K562 (cell line): ENCODE measurements at regions not wholly inside any gene's neighbourhood (a gene's known extent, or its start where the extent isn't known, plus 50 kb on each side); places are given as distances from the start of the nearest gene placed in this dataset.
A peak's percentile ranks its signal among the peaks of the same experiment; 100 is the strongest.
"Not testable (repeated sequence)": the region's sequence is repeated elsewhere in the genome, so short reads cannot be mapped to it uniquely, and the experiment has no call there.

Source experiments
- ATAC-seq: fragments of 200-7000 bp; cut with Tn5 transposase; 3 replicates; pipeline ENCODE4 v1.9.1; 2020; ENCODE audit warnings: moderate library complexity
- BruUV-seq: library from RNA; stranded (reverse); fragments of 400-500 nt; replicated peaks from 2 replicates; lab custom pipeline; 2021; lab: Mats Ljungman, UMichigan
- CTCF ChIA-PET: fragments of 300-600 bp; formaldehyde crosslinking; extraction: SDS; loops from one replicate; lab custom pipeline; 2021; ENCODE audit warnings: low intra/inter-chr PET ratio; lab: Yijun Ruan, JAX
- POLR2A ChIA-PET: fragments of 300-600, 350-650 bp; sonication (Branson Sonifier 250); formaldehyde crosslinking; extraction: SDS; loops from one replicate; lab custom pipeline; 2021; ENCODE audit warnings: antibody characterized with exemption, inconsistent platforms; lab: Yijun Ruan, JAX
- DNase-seq, 4 experiments: peaks; one replicate each; pipeline versions ENCODE4 v3.0.0 to v3.0.0-alpha.2; 2011 to 2018; ENCODE audit warnings: low spot score in 3 of 4, mixed read lengths in 3 of 4; ENCODE audit errors: extremely low read depth in 1 of 4
- FAIRE-seq: peaks from 2 replicates; lab custom pipeline; 2011; peaks lifted over from hg19 to GRCh38; lab: Jason Lieb, UNC
- H2AFZ ChIP-seq: 2 replicates; pipeline ENCODE4 v1.6.0; 2011; ENCODE audit warnings: low read depth, low read length, control low read depth, inconsistent platforms
- H3K27ac ChIP-seq: fragments of 200-600 bp; 3 replicates; pipeline ENCODE4 v1.8.0; 2011; ENCODE audit warnings: low read depth, mild to moderate bottlenecking, control low read depth, inconsistent platforms, low read length, moderate library complexity, mixed read lengths; ENCODE audit errors: extremely low read depth
- H3K27me3 ChIP-seq, 2 experiments: fragments of 300-600 bp in 1 of 2; 2 replicates in 1 of 2; 3 replicates in 1 of 2; pipeline versions ENCODE4 v1.6.0 to v1.8.0; 2011; ENCODE audit warnings: inconsistent platforms in 2 of 2, low read length in 2 of 2, mild to moderate bottlenecking in 1 of 2, mixed read lengths in 1 of 2, moderate library complexity in 1 of 2; ENCODE audit not compliant: control insufficient read depth in 2 of 2, insufficient read depth in 2 of 2
- H3K36me3 ChIP-seq: fragments of 300-600 bp; 3 replicates; pipeline ENCODE4 v1.8.0; 2011; ENCODE audit warnings: mild to moderate bottlenecking, low read length, inconsistent platforms; ENCODE audit not compliant: control insufficient read depth, insufficient read depth
- H3K4me1 ChIP-seq, 2 experiments: fragments of 200-600 bp in 1 of 2; replicated peaks in 1 of 2; 2 replicates in 1 of 2; 3 replicates in 1 of 2; pipeline versions ENCODE4 v1.5.1 to v1.8.0; 2011; ENCODE audit warnings: inconsistent platforms in 2 of 2, low read length in 2 of 2, mild to moderate bottlenecking in 1 of 2, mixed read lengths in 1 of 2, moderate library complexity in 1 of 2; ENCODE audit not compliant: control insufficient read depth in 2 of 2, insufficient read depth in 2 of 2
- H3K4me2 ChIP-seq: 2 replicates; pipeline ENCODE4 v1.6.1; 2011; ENCODE audit warnings: low read length, control low read depth, inconsistent platforms, mixed read lengths; ENCODE audit not compliant: insufficient read depth
- H3K4me3 ChIP-seq: fragments of 200-600 bp; sonication (generic), shearing (Covaris generic); 2 replicates; pipeline ENCODE4 v1.5.1; 2016; ENCODE audit warnings: control low read depth, inconsistent platforms
- H3K79me2 ChIP-seq: fragments of 200-600 bp; 3 replicates; pipeline ENCODE4 v1.8.0; 2011; ENCODE audit warnings: low read length, inconsistent platforms; ENCODE audit not compliant: control insufficient read depth, insufficient read depth
- H3K9ac ChIP-seq, 2 experiments: 2 replicates each; pipeline versions ENCODE4 v1.6.0 to v1.6.1; 2011; ENCODE audit warnings: low read depth in 2 of 2, low read length in 2 of 2, control low read depth in 1 of 2, inconsistent platforms in 1 of 2, mild to moderate bottlenecking in 1 of 2, mixed read lengths in 1 of 2; ENCODE audit not compliant: insufficient read depth in 1 of 2
- H3K9me1 ChIP-seq: one replicate; pipeline ENCODE4 v1.6.0; 2011; ENCODE audit warnings: inconsistent platforms, mild to moderate bottlenecking, low read length, moderate library complexity; ENCODE audit not compliant: control insufficient read depth, insufficient read depth
- H3K9me3 ChIP-seq: replicated peaks from 2 replicates; pipeline ENCODE4 v1.5.1; 2011; ENCODE audit warnings: low read depth, low read length, inconsistent platforms; ENCODE audit not compliant: control insufficient read depth, insufficient read depth
- H4K20me1 ChIP-seq: replicated peaks from 2 replicates; pipeline ENCODE4 v1.6.1; 2011; ENCODE audit warnings: low read length, inconsistent platforms, mixed read lengths; ENCODE audit not compliant: control insufficient read depth, insufficient read depth
- RBM25 ChIP-seq: fragments of 200-400 bp; formaldehyde crosslinking; IDR thresholded peaks from 2 replicates; pipeline ENCODE4 v1.6.1; 2018; ENCODE audit warnings: low read length, low read depth, moderate library complexity; ENCODE audit not compliant: severe bottlenecking
- RFX5 ChIP-seq: IDR thresholded peaks from 2 replicates; pipeline ENCODE4 v1.6.1; 2011; ENCODE audit warnings: low read depth, mild to moderate bottlenecking, improper control_type of control experiment, low read length
- ZNF121 ChIP-seq: sonication (generic); formaldehyde crosslinking; conservative IDR thresholded peaks from 2 replicates; pipeline ENCODE4 v1.8.0; 2022; ENCODE audit warnings: missing genetic modification reagents
- WGBS: fragments of 100-300 bp; shearing (Covaris generic); methylation state at CpG from one replicate; pipeline ENCODE4 v1.1.6; 2016; ENCODE audit warnings: low coverage, mixed read lengths; ENCODE audit not compliant: insufficient coverage; ENCODE audit errors: missing lambda C conversion rate; 5-methylcytosine and 5-hydroxymethylcytosine counted together
- in situ Hi-C: fragments of 300-500 bp; cut with MboI; formaldehyde crosslinking; loops from 4 replicates; pipeline ENCODE4 v1.15.0; 2018; ENCODE audit warnings: inconsistent platforms, mixed read lengths
- intact Hi-C: fragments of 100-400 bp; cut with micrococcal nuclease; formaldehyde crosslinking; loops from 2 replicates; pipeline ENCODE4 v1.14.2; 2022

GRCh38 chr20:29089409-29089808, 2168.1 kb upstream of the DEFB115 start:
- 58% methylated on average over 3 of the region's 3 CpGs for WGBS
- H3K9ac ChIP-seq, DNase-seq, CTCF ChIA-PET, H3K9me1 ChIP-seq, H2AFZ ChIP-seq, H4K20me1 ChIP-seq, H3K27me3 ChIP-seq, H3K9me3 ChIP-seq, H3K27ac ChIP-seq, H3K4me1 ChIP-seq, ATAC-seq, H3K4me2 ChIP-seq, FAIRE-seq, H3K4me3 ChIP-seq, POLR2A ChIA-PET: not testable (repeated sequence)
- intact Hi-C loops, result loop anchor here (10.0 kb wide), 1 partner anchor 685 kb away; no protein-coding TSS in a partner anchor
- BruUV-seq, result TSS peak; percentile 8
- in situ Hi-C loops, result loop anchor here (5.0 to 25.0 kb wide), 2 partner anchors 523 to 1293 kb away; no protein-coding TSS in a partner anchor
- peaks cover 14% of the 10 kb centered on the region; the same call in 1 of the 3 replicates for H3K36me3 ChIP-seq
- peak; percentile 74; the same call in 1 of the 2 replicates for TF ChIP-seq RFX5
- peaks cover 36% of the 10 kb centered on the region for H3K79me2 ChIP-seq

GRCh38 chr20:29093958-29094357, 2163.5 kb upstream of the DEFB115 start:
- H4K20me1 ChIP-seq, DNase-seq, BruUV-seq, H3K79me2 ChIP-seq, H3K4me2 ChIP-seq, H3K9me1 ChIP-seq, H2AFZ ChIP-seq, CTCF ChIA-PET, POLR2A ChIA-PET, H3K9ac ChIP-seq, H3K27ac ChIP-seq, H3K4me1 ChIP-seq, ATAC-seq, H3K27me3 ChIP-seq, H3K4me3 ChIP-seq, intact Hi-C loops, H3K9me3 ChIP-seq, FAIRE-seq: not testable (repeated sequence)
- peaks cover 16% of the 10 kb centered on the region; the same call in 1 of the 3 replicates for H3K36me3 ChIP-seq
- peak; percentile 31 for TF ChIP-seq RBM25
- peak; percentile 66 for TF ChIP-seq ZNF121 (CRISPR knock-in tag)
- in situ Hi-C loops, result loop anchor here (25.0 kb wide), 1 partner anchor 518 kb away; no protein-coding TSS in a partner anchor
